ENCODE measurements at regions not wholly inside any gene's neighbourhood (a gene's known extent, or its start where the extent isn't known, plus 50 kb on each side); places are given as distances from the start of the nearest gene placed in this dataset.

GRCh38 chr20:22789676-22790075 lies 205.3 kb upstream of the FOXA2 start:
- no peak for DNase-seq (ENCODE audit: low read depth)

GRCh38 chr20:22791396-22791795 lies 207.0 kb upstream of the FOXA2 start:
- DNase-seq (ENCODE audit: low read depth): no peak

- DNase-seq (ENCODE audit: low read depth): peak; percentile 25
Measured at GRCh38 chr20:22791877-22792525, 207.6 kb upstream of the FOXA2 start.

- DNase-seq (ENCODE audit: low read depth): no peak
Measured at GRCh38 chr20:22794200-22794599, 209.8 kb upstream of the FOXA2 start.

- DNase-seq (ENCODE audit: low read depth): no peak
Measured at GRCh38 chr20:22795433-22795832, 211.1 kb upstream of the FOXA2 start.

- peak; percentile 95 for DNase-seq (ENCODE audit: low read depth)
Measured at GRCh38 chr20:22795871-22796270, 211.5 kb upstream of the FOXA2 start.

GRCh38 chr20:22796469-22797077 lies 212.2 kb upstream of the FOXA2 start:
- DNase-seq (ENCODE audit: low read depth): peak; percentile 26

- peak; percentile 60 for DNase-seq (ENCODE audit: low read depth)
Measured at GRCh38 chr20:22797103-22797502, 212.7 kb upstream of the FOXA2 start.

- no peak for DNase-seq (ENCODE audit: low read depth)
Measured at GRCh38 chr20:22799687-22800086, 215.3 kb upstream of the FOXA2 start.

- DNase-seq (ENCODE audit: low read depth): no peak
Measured at GRCh38 chr20:22800129-22800528, 215.8 kb upstream of the FOXA2 start.

GRCh38 chr20:22801528-22801927 lies 217.2 kb upstream of the FOXA2 start:
- no peak for DNase-seq (ENCODE audit: low read depth)

GRCh38 chr20:22802296-22802695 lies 217.9 kb upstream of the FOXA2 start:
- DNase-seq (ENCODE audit: low read depth): no peak

GRCh38 chr20:22805219-22805618 lies 220.8 kb upstream of the FOXA2 start:
- peak; percentile 67 for DNase-seq (ENCODE audit: low read depth)

- DNase-seq (ENCODE audit: low read depth): no peak
Measured at GRCh38 chr20:22805996-22806395, 221.6 kb upstream of the FOXA2 start.

GRCh38 chr20:22807045-22807444 lies 222.7 kb upstream of the FOXA2 start:
- DNase-seq (ENCODE audit: low read depth): no peak

- DNase-seq (ENCODE audit: low read depth): no peak
Measured at GRCh38 chr20:22807646-22808244, 223.4 kb upstream of the FOXA2 start.

- DNase-seq (ENCODE audit: low read depth): peak; percentile 83
Measured at GRCh38 chr20:22808628-22809027, 224.3 kb upstream of the FOXA2 start.

- DNase-seq (ENCODE audit: low read depth): no peak
Measured at GRCh38 chr20:22810030-22810429, 225.1 kb upstream of the SSTR4 start.

GRCh38 chr20:22810626-22811569 lies 224.2 kb upstream of the SSTR4 start:
- DNase-seq (ENCODE audit: low read depth): no peak

- no peak for DNase-seq (ENCODE audit: low read depth)
Measured at GRCh38 chr20:22814471-22815205, 220.5 kb upstream of the SSTR4 start.

- DNase-seq (ENCODE audit: low read depth): no peak
Measured at GRCh38 chr20:22815206-22815551, 219.9 kb upstream of the SSTR4 start.
